CD4-positive, alpha-beta memory T cell (primary cell): ENCODE measurements at regions not wholly inside any gene's neighbourhood (a gene's known extent, or its start where the extent isn't known, plus 50 kb on each side); places are given as distances from the start of the nearest gene placed in this dataset.

Experiments used
- CTCF ChIA-PET: fragments of 350-600 bp; sonication (Branson Sonifier 250); formaldehyde crosslinking; loops from one replicate; lab custom pipeline; 2021; ENCODE audit warnings: inconsistent platforms; ENCODE audit not compliant: partially characterized antibody; lab: Charles Lee
- POLR2A ChIA-PET: fragments of 350-600 bp; sonication (Branson Sonifier 250); formaldehyde crosslinking; loops from one replicate; lab custom pipeline; 2021; ENCODE audit not compliant: partially characterized antibody; lab: Charles Lee
- DNase-seq, 5 donors: peaks; one replicate each; pipeline versions ENCODE4 v3.0.0 to v3.0.0-alpha.2; 2020 to 2022; ENCODE audit warnings: mixed read lengths in 1 of 5
- H3K27ac ChIP-seq: one replicate; pipeline ENCODE4 v1.7.0; 2013; ENCODE audit warnings: low read depth, low read length
- H3K27me3 ChIP-seq: 2 replicates; pipeline ENCODE4 v1.7.0; 2013; ENCODE audit warnings: mild to moderate bottlenecking, low read length, moderate library complexity; ENCODE audit not compliant: insufficient read depth
- H3K36me3 ChIP-seq: 2 replicates; pipeline ENCODE4 v1.7.0; 2013; ENCODE audit warnings: mild to moderate bottlenecking, low read length, moderate library complexity; ENCODE audit not compliant: insufficient read depth
- H3K4me1 ChIP-seq: 2 replicates; pipeline ENCODE4 v1.7.0; 2013; ENCODE audit warnings: mild to moderate bottlenecking, low read length, moderate library complexity; ENCODE audit not compliant: insufficient read depth
- H3K4me3 ChIP-seq, 2 donors: one replicate each; pipeline ENCODE4 v1.7.0; 2013; ENCODE audit warnings: low read length in 2 of 2, mild to moderate bottlenecking in 1 of 2
- H3K9me3 ChIP-seq, 2 donors: one replicate each; pipeline ENCODE4 v1.7.0; 2013; ENCODE audit warnings: low read length in 2 of 2, control low read depth in 1 of 2; ENCODE audit not compliant: control insufficient read depth in 1 of 2
- H3K27ac Mint-ChIP-seq, 7 donors: one replicate each; pipeline ENCODE4 v1.8.0; 2020 to 2021; ENCODE audit warnings: mixed read lengths in 7 of 7, mild to moderate bottlenecking in 6 of 7, inconsistent platforms in 3 of 7, moderate library complexity in 3 of 7
- H3K27me3 Mint-ChIP-seq, 2 donors: one replicate each; pipeline ENCODE4 v1.8.0; 2020 to 2021; ENCODE audit warnings: mixed read lengths in 2 of 2
- H3K36me3 Mint-ChIP-seq, 2 donors: one replicate each; pipeline ENCODE4 v1.8.0; 2020 to 2021; ENCODE audit warnings: mixed read lengths in 2 of 2, inconsistent platforms in 1 of 2, mild to moderate bottlenecking in 1 of 2
- H3K4me1 Mint-ChIP-seq, 4 donors: one replicate each; pipeline ENCODE4 v1.8.0; 2020 to 2021; ENCODE audit warnings: mixed read lengths in 4 of 4, mild to moderate bottlenecking in 1 of 4
- H3K4me3 Mint-ChIP-seq, 8 donors: one replicate each; pipeline ENCODE4 v1.8.0; 2020 to 2021; ENCODE audit warnings: mixed read lengths in 8 of 8, mild to moderate bottlenecking in 7 of 8, moderate library complexity in 6 of 8, inconsistent platforms in 3 of 8
- H3K9me3 Mint-ChIP-seq, 8 donors: one replicate each; pipeline ENCODE4 v1.8.0; 2020 to 2021; ENCODE audit warnings: mixed read lengths in 8 of 8, mild to moderate bottlenecking in 5 of 8, inconsistent platforms in 3 of 8, moderate library complexity in 1 of 8
- intact Hi-C: fragments of 100-400 bp; cut with micrococcal nuclease; formaldehyde crosslinking; loops from one replicate; pipeline ENCODE4 v1.15.1; 2023

DNA sequence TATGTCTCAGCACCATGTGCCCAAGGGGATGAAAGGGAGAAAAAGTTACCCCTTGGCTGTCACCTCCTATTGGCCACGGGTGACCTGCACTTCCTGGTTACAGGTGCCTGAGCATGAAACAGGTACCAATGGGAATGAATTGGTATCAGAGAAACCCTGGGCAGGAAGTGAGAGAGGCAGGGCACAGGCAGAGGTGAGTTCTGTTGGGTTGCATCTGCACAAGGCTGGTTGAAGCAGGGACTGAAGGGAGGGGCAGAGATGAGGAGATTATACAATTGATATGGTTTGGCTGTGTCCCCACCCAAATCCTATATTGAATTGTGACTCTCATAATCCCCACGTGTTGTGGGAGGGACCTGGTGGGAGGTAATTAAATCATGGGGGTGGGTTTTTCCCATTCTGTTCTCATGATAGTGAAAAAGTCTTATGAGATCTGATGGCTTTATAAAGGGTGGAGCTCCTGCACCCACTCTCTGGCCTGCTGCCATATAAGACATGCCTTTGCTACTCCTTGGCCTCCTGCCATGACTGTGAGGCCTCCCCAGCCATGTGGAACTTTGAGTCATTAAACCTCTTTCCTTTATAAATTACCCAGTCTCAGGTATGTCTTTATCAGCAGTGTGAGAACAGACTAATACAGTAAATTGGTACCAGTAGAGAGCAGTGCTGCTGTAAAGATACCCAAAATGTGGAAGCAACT is 291.8 kb downstream of the LRFN2 start:
- Histone ChIP-seq H3K27me3 (no peaks in the 10 kb centered on the region), H3K9me3 (no peaks in the 10 kb centered on the region), H3K27ac (no peak overlapping the region), H3K4me1 (no peaks in the 10 kb centered on the region), H3K36me3 (no peaks in the 10 kb centered on the region), H3K4me3 (no peak overlapping the region)
- H3K4me1 Mint-ChIP-seq, result no peaks in the 10 kb centered on the region
- no peak overlapping the region for H3K4me3 Mint-ChIP-seq
- no peaks in the 10 kb centered on the region for H3K36me3 Mint-ChIP-seq
- no peak overlapping the region for H3K27ac Mint-ChIP-seq
- H3K27me3 Mint-ChIP-seq, result peaks cover 8 to 10% of the 10 kb centered on the region in 2 donors
- no peak for DNase-seq
- ChIA-PET POLR2A (no interaction called here), CTCF (interaction anchor here (0.9 kb wide), 1 partner anchor 13 kb away, joined by 3 read pairs; no protein-coding TSS in a partner anchor)
- intact Hi-C loops, result no loop called here
- H3K9me3 Mint-ChIP-seq, result peaks cover 0 to 13% (median 4%) of the 10 kb centered on the region in 8 donors

DNA sequence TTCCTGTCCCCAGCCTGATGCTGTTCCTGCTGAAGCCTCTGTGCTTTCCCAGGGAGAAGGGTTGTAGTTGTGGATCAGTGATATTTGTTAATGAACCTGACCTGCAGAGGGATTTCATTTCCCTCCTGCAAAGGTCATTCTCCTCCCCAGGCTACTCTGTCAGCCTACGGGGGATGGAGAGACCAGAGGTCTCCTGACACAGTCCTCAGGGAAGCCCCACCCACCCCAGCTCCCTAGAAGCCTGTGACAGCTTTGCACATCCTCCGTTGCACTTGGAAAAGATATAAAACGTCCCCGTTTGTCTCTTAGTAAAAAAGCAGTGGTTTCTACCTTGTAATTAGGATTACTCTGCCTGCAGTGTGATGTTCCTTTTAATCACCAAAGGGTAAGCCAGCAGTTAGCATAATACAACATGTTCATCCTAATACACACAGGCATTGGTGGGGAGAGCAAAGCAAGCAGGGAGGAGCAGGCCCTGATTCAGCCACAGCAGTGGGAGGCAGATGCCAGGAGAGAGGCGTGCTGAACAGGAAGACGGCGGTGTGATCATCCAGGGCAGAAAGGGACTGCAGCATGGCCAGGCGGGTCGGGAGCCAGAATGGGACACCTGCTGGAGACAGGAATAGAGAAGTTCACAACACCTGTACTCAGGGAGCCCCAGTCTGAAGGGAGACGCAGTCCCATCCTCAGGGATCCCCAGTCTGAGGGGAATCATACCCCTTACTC is 293.5 kb downstream of the LRFN2 start:
- H3K4me3 Mint-ChIP-seq, result no peak overlapping the region
- POLR2A ChIA-PET, result no interaction called here

GRCh38 chr6:40293060-40293459 is 294.1 kb downstream of the LRFN2 start:
- H3K9me3 ChIP-seq, result no peaks in the 10 kb centered on the region
- ChIA-PET POLR2A (no interaction called here), CTCF (no interaction called here)
- no peaks in the 10 kb centered on the region for H3K4me1 ChIP-seq
- no peaks in the 10 kb centered on the region for H3K27me3 ChIP-seq
- no peak overlapping the region for H3K4me3 ChIP-seq
- no peaks in the 10 kb centered on the region for H3K36me3 ChIP-seq
- Mint-ChIP-seq H3K27ac (no peak overlapping the region), H3K4me3 (no peak overlapping the region), H3K36me3 (no peaks in the 10 kb centered on the region), H3K4me1 (no peaks in the 10 kb centered on the region), H3K27me3 (peaks cover 7 to 11% of the 10 kb centered on the region in 2 donors), H3K9me3 (peaks cover 0 to 4% (median 1%) of the 10 kb centered on the region in 8 donors)
- no peak for DNase-seq
- H3K27ac ChIP-seq, result no peak overlapping the region
- intact Hi-C loops, result no loop called here

More for the DNA sequence above, 293.5 kb downstream of the LRFN2 start:
- H3K4me1 ChIP-seq, result no peaks in the 10 kb centered on the region
- no peak overlapping the region for H3K4me3 ChIP-seq
- H3K36me3 ChIP-seq, result no peaks in the 10 kb centered on the region
- Mint-ChIP-seq H3K9me3 (peaks cover 0 to 5% (median 3%) of the 10 kb centered on the region in 8 donors), H3K4me1 (no peaks in the 10 kb centered on the region), H3K27me3 (peaks cover 7 to 11% of the 10 kb centered on the region in 2 donors), H3K36me3 (no peaks in the 10 kb centered on the region), H3K27ac (no peak overlapping the region)
- CTCF ChIA-PET, result no interaction called here
- no peaks in the 10 kb centered on the region for H3K27me3 ChIP-seq
- intact Hi-C loops, result no loop called here
- H3K9me3 ChIP-seq, result no peaks in the 10 kb centered on the region
- no peak overlapping the region for H3K27ac ChIP-seq
- no peak for DNase-seq

DNA sequence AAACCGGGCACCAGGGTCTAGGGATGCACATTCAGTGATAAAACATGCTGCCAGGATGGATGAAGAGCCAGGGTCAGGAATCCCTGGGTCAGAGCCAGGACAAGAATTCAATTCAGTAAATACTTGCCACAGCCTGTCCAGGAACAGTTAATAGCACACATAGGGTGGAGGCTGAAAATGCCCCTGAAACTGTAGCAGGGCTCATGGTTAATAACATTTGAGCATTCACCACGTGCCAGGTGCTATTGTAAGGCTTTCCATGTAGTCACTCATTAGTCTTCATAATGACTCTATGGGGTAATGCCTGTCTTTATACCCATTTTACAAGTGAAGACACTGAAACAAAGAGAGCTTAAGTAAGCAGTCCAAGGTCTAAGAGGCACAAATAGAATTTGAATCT is 296.3 kb downstream of the LRFN2 start:
- H3K9me3 Mint-ChIP-seq, result peaks cover 0 to 3% (median 0%) of the 10 kb centered on the region in 8 donors
- ChIA-PET POLR2A (no interaction called here), CTCF (no interaction called here)
- Histone ChIP-seq H3K27me3 (no peaks in the 10 kb centered on the region), H3K27ac (no peak overlapping the region), H3K36me3 (no peaks in the 10 kb centered on the region), H3K4me1 (no peaks in the 10 kb centered on the region), H3K4me3 (no peak overlapping the region), H3K9me3 (no peaks in the 10 kb centered on the region)
- no peak for DNase-seq
- no peak overlapping the region for H3K27ac Mint-ChIP-seq
- H3K27me3 Mint-ChIP-seq, result peaks cover 8 to 20% of the 10 kb centered on the region in 2 donors
- no peaks in the 10 kb centered on the region for H3K4me1 Mint-ChIP-seq
- no peak overlapping the region for H3K4me3 Mint-ChIP-seq
- no peaks in the 10 kb centered on the region for H3K36me3 Mint-ChIP-seq
- intact Hi-C loops, result no loop called here

GRCh38 chr6:40288919-40289318 is 298.2 kb downstream of the LRFN2 start:
- Mint-ChIP-seq H3K9me3 (no peaks in the 10 kb centered on the region), H3K36me3 (no peaks in the 10 kb centered on the region), H3K27me3 (peaks cover 8 to 19% of the 10 kb centered on the region in 2 donors), H3K4me3 (no peak overlapping the region), H3K4me1 (no peaks in the 10 kb centered on the region), H3K27ac (no peak overlapping the region)
- Histone ChIP-seq H3K4me1 (no peaks in the 10 kb centered on the region), H3K9me3 (no peaks in the 10 kb centered on the region), H3K27me3 (no peaks in the 10 kb centered on the region), H3K4me3 (no peak overlapping the region), H3K36me3 (no peaks in the 10 kb centered on the region), H3K27ac (no peak overlapping the region)
- DNase-seq, result no peak
- CTCF ChIA-PET, result no interaction called here
- intact Hi-C loops, result no loop called here
- POLR2A ChIA-PET, result no interaction called here

DNA sequence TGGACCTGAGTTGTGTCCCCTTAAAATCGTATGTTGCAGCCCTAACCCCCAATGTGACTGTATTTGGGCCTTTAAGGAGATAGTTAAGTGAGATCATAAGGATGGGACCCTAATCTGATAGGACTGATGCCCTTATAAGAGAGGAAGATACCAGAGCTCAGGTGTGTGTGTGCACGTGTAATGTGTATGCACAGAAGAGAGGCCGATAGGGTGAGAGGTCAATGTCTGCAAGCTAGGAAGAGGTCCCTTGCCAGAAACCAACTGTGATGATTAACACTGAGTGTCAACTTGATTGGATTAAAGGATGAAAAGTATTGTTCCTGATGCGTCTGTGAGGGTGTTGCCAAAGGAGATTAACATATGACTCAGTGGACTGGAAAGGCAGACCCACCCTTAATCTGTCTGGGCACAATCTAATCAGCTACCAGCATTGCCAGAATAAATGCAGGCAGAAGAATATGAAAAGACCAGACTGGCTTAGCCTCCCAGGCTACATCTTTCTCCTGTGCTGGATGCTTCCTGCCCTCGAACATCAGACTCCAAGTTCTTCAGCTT is 299.8 kb downstream of the LRFN2 start:
- Histone ChIP-seq H3K4me3 (no peak overlapping the region), H3K36me3 (no peaks in the 10 kb centered on the region), H3K27me3 (no peaks in the 10 kb centered on the region), H3K27ac (no peak overlapping the region), H3K9me3 (no peaks in the 10 kb centered on the region), H3K4me1 (no peaks in the 10 kb centered on the region)
- Mint-ChIP-seq H3K4me1 (no peaks in the 10 kb centered on the region), H3K27me3 (peaks cover 4 to 18% of the 10 kb centered on the region in 2 donors), H3K27ac (no peak overlapping the region), H3K36me3 (no peaks in the 10 kb centered on the region), H3K9me3 (no peaks in the 10 kb centered on the region), H3K4me3 (no peak overlapping the region)
- intact Hi-C loops, result no loop called here
- POLR2A ChIA-PET, result no interaction called here
- CTCF ChIA-PET, result no interaction called here
- no peak for DNase-seq

GRCh38 chr6:40286721-40287120 is 300.4 kb downstream of the LRFN2 start:
- Histone ChIP-seq H3K4me3 (no peak overlapping the region), H3K4me1 (no peaks in the 10 kb centered on the region), H3K27ac (no peak overlapping the region), H3K27me3 (no peaks in the 10 kb centered on the region), H3K9me3 (no peaks in the 10 kb centered on the region), H3K36me3 (no peaks in the 10 kb centered on the region)
- H3K9me3 Mint-ChIP-seq, result no peaks in the 10 kb centered on the region
- no peaks in the 10 kb centered on the region for H3K36me3 Mint-ChIP-seq
- ChIA-PET CTCF (no interaction called here), POLR2A (no interaction called here)
- no peaks in the 10 kb centered on the region for H3K4me1 Mint-ChIP-seq
- DNase-seq, result no peak
- H3K27me3 Mint-ChIP-seq, result peaks cover 4 to 18% of the 10 kb centered on the region in 2 donors
- intact Hi-C loops, result no loop called here
- H3K4me3 Mint-ChIP-seq, result no peak overlapping the region
- H3K27ac Mint-ChIP-seq, result no peak overlapping the region
